ENCODE measurements at regions not wholly inside any gene's neighbourhood (a gene's known extent, or its start where the extent isn't known, plus 50 kb on each side); places are given as distances from the start of the nearest gene placed in this dataset.
A peak's percentile ranks its signal among the peaks of the same experiment; 100 is the strongest.

DNA sequence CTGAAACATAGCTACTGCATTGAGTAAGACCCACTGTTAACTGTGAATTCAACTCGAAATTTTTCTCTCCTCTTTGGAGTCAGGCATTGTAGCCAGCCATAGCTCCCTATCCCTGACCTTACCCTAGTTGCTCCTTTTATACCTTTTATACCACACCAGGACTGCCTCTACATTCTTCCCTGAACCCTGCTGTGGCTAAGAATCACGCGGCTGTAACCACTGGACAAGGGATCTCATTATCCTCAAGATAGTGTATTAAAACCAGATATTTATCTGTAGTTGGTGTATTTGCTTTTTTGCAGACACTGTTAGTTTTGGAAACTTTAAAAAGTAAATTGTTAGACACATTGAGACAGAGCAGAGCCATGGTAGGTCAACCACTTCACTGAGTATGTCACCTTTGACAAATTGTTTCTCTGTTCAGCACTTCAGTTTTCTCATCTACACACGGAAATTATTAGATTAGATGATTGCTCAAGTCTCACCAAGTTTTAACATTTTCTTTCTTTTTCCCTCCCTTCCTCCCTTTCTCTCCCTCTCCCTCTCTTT is 136.5 kb upstream of the PRNP start:
- TF ChIP-seq ARNTL (CRISPR knock-in tag; IDR thresholded peaks at IDR 0.05; ENCODE audit: borderline replicate concordance, low read depth) (no peak), TOX (CRISPR knock-in tag; IDR thresholded peaks at IDR 0.05; ENCODE audit: borderline replicate concordance) (0 out of 2 replicates have a peak, but pooled peaks have one; percentile 50), OSR1 (CRISPR knock-in tag; IDR thresholded peaks at IDR 0.05) (no peak)
- ATAC-seq = peak; percentile 30

DNA sequence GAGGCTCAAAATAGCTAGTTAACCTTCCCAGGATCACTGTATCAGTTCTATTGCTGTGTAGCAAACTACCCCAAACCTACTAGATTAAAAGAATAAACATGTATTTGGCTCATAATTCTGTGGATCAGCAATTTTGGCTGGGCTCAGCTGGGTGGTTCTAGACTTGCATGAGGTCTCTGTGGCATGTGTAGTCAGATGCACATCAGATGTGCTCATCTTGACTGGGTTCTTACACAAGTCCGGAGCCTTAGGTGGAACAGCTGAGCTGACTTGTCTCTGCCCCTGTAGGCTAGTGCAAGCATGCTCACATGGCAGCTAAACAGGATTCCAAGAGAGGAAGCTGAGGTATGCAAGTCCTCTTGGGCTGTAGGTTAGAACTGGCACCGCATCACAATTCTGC is 137.7 kb upstream of the PRNP start:
- no peak for TF ChIP-seq ZNF70 (CRISPR knock-in tag; IDR thresholded peaks at IDR 0.05)
- TF ChIP-seq, protein P1, sequence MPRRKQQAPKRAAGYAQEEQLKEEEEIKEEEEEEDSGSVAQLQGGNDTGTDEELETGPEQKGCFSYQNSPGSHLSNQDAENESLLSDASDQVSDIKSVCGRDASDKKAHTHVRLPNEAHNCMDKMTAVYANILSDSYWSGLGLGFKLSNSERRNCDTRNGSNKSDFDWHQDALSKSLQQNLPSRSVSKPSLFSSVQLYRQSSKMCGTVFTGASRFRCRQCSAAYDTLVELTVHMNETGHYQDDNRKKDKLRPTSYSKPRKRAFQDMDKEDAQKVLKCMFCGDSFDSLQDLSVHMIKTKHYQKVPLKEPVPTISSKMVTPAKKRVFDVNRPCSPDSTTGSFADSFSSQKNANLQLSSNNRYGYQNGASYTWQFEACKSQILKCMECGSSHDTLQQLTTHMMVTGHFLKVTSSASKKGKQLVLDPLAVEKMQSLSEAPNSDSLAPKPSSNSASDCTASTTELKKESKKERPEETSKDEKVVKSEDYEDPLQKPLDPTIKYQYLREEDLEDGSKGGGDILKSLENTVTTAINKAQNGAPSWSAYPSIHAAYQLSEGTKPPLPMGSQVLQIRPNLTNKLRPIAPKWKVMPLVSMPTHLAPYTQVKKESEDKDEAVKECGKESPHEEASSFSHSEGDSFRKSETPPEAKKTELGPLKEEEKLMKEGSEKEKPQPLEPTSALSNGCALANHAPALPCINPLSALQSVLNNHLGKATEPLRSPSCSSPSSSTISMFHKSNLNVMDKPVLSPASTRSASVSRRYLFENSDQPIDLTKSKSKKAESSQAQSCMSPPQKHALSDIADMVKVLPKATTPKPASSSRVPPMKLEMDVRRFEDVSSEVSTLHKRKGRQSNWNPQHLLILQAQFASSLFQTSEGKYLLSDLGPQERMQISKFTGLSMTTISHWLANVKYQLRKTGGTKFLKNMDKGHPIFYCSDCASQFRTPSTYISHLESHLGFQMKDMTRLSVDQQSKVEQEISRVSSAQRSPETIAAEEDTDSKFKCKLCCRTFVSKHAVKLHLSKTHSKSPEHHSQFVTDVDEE (CRISPR knock-in tag; IDR thresholded peaks at IDR 0.05) = no peak
- TF ChIP-seq TOX (CRISPR knock-in tag; IDR thresholded peaks at IDR 0.05; ENCODE audit: borderline replicate concordance) = no peak
- TF ChIP-seq OSR1 (CRISPR knock-in tag; IDR thresholded peaks at IDR 0.05) = no peak
- TF ChIP-seq PPARA (CRISPR knock-in tag; IDR thresholded peaks at IDR 0.05; ENCODE audit: borderline replicate concordance) = no peak
- no peak for TF ChIP-seq ISL1 (CRISPR knock-in tag; IDR thresholded peaks at IDR 0.05)
- TF ChIP-seq ZC3H10 (CRISPR knock-in tag; IDR thresholded peaks at IDR 0.05) = no peak
- no peak for TF ChIP-seq BACH2 (CRISPR knock-in tag; IDR thresholded peaks at IDR 0.05; ENCODE audit: borderline replicate concordance)
- TF ChIP-seq ESRRG (CRISPR knock-in tag; IDR thresholded peaks at IDR 0.05) = no peak
- no peak for TF ChIP-seq CSDC2 (CRISPR knock-in tag; IDR thresholded peaks at IDR 0.05)
- TF ChIP-seq ZFP30 (CRISPR knock-in tag; IDR thresholded peaks at IDR 0.05) = no peak
- TF ChIP-seq, protein P2, sequence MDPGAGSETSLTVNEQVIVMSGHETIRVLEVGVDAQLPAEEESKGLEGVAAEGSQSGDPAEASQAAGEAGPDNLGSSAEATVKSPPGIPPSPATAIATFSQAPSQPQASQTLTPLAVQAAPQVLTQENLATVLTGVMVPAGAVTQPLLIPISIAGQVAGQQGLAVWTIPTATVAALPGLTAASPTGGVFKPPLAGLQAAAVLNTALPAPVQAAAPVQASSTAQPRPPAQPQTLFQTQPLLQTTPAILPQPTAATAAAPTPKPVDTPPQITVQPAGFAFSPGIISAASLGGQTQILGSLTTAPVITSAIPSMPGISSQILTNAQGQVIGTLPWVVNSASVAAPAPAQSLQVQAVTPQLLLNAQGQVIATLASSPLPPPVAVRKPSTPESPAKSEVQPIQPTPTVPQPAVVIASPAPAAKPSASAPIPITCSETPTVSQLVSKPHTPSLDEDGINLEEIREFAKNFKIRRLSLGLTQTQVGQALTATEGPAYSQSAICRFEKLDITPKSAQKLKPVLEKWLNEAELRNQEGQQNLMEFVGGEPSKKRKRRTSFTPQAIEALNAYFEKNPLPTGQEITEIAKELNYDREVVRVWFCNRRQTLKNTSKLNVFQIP (CRISPR knock-in tag; IDR thresholded peaks at IDR 0.05; ENCODE audit: borderline replicate concordance, low read depth) = no peak
- no peak for TF ChIP-seq ZNF8 (CRISPR knock-in tag; IDR thresholded peaks at IDR 0.05)
- no peak for TF ChIP-seq ARNTL (CRISPR knock-in tag; IDR thresholded peaks at IDR 0.05; ENCODE audit: borderline replicate concordance, low read depth)
- TF ChIP-seq TCF4 (CRISPR knock-in tag; IDR thresholded peaks at IDR 0.05; ENCODE audit: borderline replicate concordance) = no peak
- TF ChIP-seq, protein P3, sequence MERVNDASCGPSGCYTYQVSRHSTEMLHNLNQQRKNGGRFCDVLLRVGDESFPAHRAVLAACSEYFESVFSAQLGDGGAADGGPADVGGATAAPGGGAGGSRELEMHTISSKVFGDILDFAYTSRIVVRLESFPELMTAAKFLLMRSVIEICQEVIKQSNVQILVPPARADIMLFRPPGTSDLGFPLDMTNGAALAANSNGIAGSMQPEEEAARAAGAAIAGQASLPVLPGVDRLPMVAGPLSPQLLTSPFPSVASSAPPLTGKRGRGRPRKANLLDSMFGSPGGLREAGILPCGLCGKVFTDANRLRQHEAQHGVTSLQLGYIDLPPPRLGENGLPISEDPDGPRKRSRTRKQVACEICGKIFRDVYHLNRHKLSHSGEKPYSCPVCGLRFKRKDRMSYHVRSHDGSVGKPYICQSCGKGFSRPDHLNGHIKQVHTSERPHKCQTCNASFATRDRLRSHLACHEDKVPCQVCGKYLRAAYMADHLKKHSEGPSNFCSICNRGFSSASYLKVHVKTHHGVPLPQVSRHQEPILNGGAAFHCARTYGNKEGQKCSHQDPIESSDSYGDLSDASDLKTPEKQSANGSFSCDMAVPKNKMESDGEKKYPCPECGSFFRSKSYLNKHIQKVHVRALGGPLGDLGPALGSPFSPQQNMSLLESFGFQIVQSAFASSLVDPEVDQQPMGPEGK (CRISPR knock-in tag; IDR thresholded peaks at IDR 0.05; ENCODE audit: borderline replicate concordance) = no peak
- TF ChIP-seq ZNF565 (CRISPR knock-in tag; conservative IDR thresholded peaks at IDR 0.05; ENCODE audit: low read depth) = no peak
- no peak for TF ChIP-seq ZFP3 (CRISPR knock-in tag; IDR thresholded peaks at IDR 0.05)
- no peak for TF ChIP-seq GLIS3 (CRISPR knock-in tag; IDR thresholded peaks at IDR 0.05)
- ATAC-seq = no peak

DNA sequence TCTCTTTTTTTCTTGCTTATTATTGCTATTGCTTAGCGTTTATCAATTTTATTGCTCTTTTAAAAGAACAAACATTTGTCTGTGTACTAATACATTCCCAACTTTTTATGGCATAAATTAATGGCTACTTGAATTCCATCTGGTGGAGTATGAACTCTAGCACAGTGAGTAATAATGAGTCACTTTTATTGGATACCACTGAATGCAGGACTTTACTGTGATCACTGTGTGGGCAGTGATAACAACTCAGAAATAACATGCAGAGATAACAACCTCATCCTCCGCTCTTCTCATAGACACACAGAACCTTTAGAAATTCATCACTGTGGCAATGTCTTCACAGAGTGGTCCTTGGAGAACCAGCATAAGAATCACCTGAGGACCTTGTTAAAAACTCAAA is 139.5 kb upstream of the PRNP start:
- ATAC-seq = peak; percentile 88
- no peak for TF ChIP-seq RARB (CRISPR knock-in tag; IDR thresholded peaks at IDR 0.05)

DNA sequence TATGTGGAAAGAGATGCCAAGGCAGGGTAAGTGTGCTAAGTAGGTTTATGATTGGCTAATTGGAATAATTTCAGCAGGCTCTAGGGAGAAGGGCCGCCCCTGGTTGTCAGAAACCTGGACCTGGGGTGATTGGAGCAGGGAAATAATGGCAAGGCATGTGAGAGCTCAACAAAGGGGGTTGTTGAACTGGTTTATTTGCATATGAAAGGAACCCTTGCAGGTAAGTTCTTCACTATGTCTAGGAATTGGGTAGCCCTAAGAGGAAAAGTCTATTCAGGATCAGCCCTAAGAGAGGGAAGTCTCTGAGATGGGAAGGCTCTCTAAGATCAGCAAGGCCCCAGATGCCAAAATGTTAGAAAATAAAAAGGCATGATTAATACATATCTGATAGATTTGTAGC is 139.9 kb upstream of the PRNP start:
- TF ChIP-seq RARB (CRISPR knock-in tag; IDR thresholded peaks at IDR 0.05) = no peak
- ATAC-seq = peak; percentile 14; the same call in 2 of the 3 replicates

DNA sequence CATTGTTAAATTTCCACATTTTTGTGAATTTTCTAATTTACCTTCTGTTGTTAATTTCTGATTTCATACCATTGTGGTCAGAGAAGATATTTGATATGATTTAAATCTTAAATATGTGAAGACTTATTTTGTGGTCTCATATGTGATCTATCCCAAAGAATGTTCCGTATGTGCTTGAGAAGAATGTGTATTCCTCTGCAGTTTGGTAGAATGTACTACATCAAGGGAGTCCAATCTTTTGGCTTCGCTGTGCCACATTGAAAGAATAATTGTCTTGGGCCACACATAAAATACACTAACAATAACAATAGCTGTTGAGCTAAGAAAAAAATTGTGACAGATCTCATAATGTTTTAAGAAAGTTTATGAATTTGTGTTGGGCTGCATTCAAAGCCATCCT is 140.7 kb upstream of the PRNP start:
- peak; percentile 49 for ATAC-seq
- TF ChIP-seq, protein P3 (CRISPR knock-in tag; IDR thresholded peaks at IDR 0.05; ENCODE audit: borderline replicate concordance) = no peak
- no peak for TF ChIP-seq CSDC2 (CRISPR knock-in tag; IDR thresholded peaks at IDR 0.05)
- no peak for TF ChIP-seq RARB (CRISPR knock-in tag; IDR thresholded peaks at IDR 0.05)
- no peak for TF ChIP-seq SNAI2 (CRISPR knock-in tag; IDR thresholded peaks at IDR 0.05)
- TF ChIP-seq ZFP30 (CRISPR knock-in tag; IDR thresholded peaks at IDR 0.05) = no peak
- TF ChIP-seq, protein P2 (CRISPR knock-in tag; IDR thresholded peaks at IDR 0.05; ENCODE audit: borderline replicate concordance, low read depth) = no peak
- TF ChIP-seq GLIS3 (CRISPR knock-in tag; IDR thresholded peaks at IDR 0.05) = no peak
- TF ChIP-seq, protein P4, sequence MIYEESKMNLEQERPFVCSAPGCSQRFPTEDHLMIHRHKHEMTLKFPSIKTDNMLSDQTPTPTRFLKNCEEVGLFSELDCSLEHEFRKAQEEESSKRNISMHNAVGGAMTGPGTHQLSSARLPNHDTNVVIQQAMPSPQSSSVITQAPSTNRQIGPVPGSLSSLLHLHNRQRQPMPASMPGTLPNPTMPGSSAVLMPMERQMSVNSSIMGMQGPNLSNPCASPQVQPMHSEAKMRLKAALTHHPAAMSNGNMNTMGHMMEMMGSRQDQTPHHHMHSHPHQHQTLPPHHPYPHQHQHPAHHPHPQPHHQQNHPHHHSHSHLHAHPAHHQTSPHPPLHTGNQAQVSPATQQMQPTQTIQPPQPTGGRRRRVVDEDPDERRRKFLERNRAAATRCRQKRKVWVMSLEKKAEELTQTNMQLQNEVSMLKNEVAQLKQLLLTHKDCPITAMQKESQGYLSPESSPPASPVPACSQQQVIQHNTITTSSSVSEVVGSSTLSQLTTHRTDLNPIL (CRISPR knock-in tag; IDR thresholded peaks at IDR 0.05; ENCODE audit: low read depth) = no peak
